Omental fat pad (tissue), 3 donors: ENCODE measurements at regions not wholly inside any gene's neighbourhood (a gene's known extent, or its start where the extent isn't known, plus 50 kb on each side); places are given as distances from the start of the nearest gene placed in this dataset.

Experiments used
- ATAC-seq: fragments of 150-250 bp; one replicate; pipeline ENCODE4 v1.9.1; 2016; ENCODE audit warnings: mild to moderate bottlenecking, moderate library complexity; ENCODE audit not compliant: low FRiP score
- DNase-seq: peaks from one replicate; pipeline ENCODE4 v3.0.0-alpha.2; 2019; ENCODE audit warnings: low spot score
- TF ChIP-seq, protein P1 (sequence below), 3 donors: fragments of 450-650 bp; IDR thresholded peaks; one replicate each; pipeline ENCODE4 v1.5.1; 2016 to 2017; ENCODE audit warnings: antibody characterized with exemption in 3 of 3, mild to moderate bottlenecking in 3 of 3, moderate library complexity in 2 of 3

DNA sequence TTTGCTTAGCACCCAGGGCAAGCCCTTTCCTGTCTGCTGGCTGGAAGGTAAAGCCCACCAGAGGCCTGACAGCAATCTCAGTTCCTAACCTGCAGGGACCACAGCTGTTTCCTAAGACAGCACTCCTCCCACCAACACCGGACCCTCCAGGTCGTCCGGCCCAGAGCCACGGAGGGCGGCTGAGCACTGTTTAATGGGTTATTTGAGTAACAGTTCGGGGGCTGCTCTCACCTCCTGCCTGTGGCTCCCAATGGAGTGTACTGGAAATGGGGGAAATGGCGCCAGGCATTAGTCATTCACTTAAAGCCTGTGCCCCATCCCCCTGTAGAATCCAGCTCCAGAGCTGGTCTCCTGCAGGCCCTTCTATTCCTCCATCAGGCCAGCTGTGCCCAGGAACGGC lies 81.6 kb upstream of the ADRA2C start:
- TF ChIP-seq, protein P1, sequence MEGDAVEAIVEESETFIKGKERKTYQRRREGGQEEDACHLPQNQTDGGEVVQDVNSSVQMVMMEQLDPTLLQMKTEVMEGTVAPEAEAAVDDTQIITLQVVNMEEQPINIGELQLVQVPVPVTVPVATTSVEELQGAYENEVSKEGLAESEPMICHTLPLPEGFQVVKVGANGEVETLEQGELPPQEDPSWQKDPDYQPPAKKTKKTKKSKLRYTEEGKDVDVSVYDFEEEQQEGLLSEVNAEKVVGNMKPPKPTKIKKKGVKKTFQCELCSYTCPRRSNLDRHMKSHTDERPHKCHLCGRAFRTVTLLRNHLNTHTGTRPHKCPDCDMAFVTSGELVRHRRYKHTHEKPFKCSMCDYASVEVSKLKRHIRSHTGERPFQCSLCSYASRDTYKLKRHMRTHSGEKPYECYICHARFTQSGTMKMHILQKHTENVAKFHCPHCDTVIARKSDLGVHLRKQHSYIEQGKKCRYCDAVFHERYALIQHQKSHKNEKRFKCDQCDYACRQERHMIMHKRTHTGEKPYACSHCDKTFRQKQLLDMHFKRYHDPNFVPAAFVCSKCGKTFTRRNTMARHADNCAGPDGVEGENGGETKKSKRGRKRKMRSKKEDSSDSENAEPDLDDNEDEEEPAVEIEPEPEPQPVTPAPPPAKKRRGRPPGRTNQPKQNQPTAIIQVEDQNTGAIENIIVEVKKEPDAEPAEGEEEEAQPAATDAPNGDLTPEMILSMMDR (IDR thresholded peaks at IDR 0.05), result no peak
- DNase-seq (no peak), ATAC-seq (no peak)

DNA sequence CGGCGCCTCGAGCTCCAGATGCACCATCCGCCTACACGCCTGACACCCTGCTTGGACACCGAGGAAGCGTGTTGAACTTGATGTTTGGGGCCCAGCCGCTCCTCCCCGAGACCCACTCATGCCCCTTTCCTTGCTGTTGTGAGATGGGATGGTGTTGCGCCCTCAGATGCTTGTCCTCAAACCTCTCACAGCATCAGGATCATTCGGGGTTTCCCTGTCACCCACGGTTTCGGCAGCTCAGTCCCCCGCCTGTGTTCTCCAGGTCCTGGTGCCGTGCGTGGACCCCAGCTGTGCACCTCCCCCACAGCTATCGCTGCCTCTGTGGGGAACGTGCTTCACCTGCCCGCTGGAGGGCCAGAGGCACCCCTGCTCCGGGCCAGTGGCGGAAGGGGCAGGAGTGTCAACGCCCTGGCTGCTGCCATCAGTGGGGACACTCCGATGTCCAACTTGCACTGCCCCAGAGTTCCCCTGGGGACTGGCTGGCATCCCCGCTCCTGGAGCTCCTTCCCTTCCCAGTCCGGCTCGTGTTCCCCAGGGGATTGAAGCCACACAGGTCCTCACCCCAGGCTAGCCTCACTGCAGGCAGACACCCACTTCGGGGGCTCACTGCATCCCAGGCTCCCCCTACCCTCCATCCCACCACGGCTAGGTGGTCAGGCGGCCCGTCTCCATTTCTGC lies 82.3 kb upstream of the ADRA2C start:
- TF ChIP-seq, protein P1 (IDR thresholded peaks at IDR 0.05), result no peak
- ATAC-seq (no peak), DNase-seq (no peak)

DNA sequence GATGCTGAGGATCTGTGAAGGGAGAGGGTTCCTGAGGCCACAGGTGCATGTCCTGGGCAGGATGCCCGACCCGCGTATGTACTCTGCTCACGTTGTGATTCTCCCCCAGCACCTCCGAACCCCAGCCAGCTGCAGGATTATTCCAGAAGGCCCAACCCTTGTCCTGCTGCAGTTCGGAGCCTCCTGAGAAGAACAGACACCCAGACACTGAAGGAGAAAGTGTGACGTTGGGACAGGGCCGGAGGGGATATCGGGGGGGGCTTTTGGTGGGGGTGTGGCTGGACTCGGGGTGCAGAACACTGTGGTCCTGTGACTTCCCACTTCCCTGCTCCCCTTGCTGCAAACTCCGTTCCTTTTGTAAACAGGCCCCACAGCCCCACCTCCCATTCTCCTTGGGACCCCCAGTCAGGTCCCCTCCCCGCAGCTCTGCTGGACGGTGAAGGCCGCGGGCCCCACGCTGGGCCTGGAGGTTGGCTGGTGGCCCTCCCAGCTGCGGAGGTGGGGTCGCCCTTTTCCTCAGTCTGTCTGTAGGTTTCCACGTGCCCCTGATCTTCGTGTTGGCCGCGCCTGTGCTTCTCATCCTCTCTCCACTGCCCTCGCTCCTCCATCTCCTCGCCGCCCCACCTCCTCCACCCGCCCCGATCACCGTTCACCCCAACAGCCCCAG lies 83.0 kb upstream of the ADRA2C start:
- TF ChIP-seq, protein P1 (IDR thresholded peaks at IDR 0.05), result no peak
- ATAC-seq, result no peak
- DNase-seq, result no peak

DNA sequence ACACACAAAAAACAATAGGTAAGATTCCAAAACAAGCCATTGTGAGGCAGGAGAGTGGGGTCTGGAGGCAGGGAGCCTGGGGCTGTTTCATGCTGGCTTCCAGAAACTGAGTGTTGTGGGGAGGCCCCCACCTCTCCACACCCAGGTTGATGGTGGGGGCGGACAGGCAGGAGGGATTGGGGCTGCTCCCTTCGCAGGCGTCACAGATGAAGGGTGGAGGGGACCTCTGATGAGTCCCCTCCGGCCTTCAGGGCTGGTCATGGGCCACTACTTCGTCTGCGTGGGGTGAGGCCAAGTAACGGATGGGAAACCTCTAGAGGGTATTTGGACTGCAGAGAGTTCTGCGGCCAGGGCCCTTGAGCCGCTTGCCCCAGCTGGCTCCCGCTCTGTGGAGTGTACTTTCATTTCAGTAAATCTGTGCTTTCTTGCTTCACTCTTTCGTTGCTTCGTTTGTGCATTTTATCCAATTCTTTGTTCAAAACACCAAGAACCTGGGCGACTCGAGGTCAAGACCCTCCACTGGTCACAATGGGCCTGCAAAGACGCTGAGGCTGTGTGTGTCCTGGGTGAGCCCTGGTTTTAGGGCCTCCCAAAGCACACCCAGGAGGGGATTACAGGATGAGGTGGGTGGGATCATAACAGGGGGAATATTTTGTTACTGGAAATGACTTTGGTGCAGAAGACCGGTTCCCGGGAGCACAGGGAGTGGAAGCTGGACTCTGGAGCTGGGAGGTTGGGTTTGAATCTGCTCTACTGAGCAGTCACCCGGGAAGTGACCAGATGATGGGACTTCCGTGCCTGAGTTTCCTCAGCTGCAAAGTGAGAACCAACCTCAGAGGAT lies 83.7 kb upstream of the ADRA2C start:
- no peak for DNase-seq
- TF ChIP-seq, protein P1 (IDR thresholded peaks at IDR 0.05), result no peak
- no peak for ATAC-seq

DNA sequence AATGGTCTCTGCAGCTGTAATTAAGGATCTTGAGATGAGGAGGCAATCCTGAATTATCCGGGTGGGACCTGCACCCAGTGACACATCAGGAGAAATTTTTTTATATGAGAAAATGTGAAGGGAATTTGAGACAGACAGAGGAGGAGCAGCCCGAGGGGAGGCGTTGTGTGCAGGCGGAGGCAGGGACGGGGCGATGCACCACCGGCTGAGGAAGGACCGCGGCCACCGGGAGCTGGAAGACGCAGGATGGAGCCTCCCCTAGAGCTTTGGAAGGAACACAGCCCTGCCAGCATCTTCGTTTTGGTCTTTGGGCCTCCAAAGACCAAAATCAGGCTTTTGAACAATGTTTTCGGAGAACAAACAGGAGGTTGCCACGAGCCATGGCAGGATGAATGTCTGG lies 85.0 kb upstream of the ADRA2C start:
- DNase-seq (no peak), ATAC-seq (no peak)
- TF ChIP-seq, protein P1 (IDR thresholded peaks at IDR 0.05), result no peak

DNA sequence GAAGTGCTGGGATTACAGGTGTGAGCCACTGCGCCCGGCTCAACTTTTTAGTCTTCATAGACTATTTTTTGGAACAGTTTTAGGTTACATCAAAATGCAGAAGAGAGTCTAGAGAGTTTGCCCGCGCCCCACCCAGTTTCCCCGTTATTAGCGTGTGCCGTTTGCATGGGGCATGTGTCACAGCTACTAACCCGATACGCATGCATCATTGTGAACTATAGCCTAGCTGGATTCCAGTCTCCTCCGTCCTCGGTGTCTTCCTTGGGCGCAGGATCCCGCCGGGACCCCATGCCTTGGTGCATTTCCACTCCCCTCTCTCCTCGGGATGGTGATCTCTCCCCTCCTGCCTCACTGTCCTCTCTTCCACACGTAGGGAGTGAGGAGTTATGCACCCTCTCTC lies 85.5 kb upstream of the ADRA2C start:
- ATAC-seq (no peak), DNase-seq (no peak)

More for the DNA sequence above, 85.5 kb upstream of the ADRA2C start:
- TF ChIP-seq, protein P1 (IDR thresholded peaks at IDR 0.05), result no peak
